K562 (cell line): ENCODE measurements at regions not wholly inside any gene's neighbourhood (a gene's known extent, or its start where the extent isn't known, plus 50 kb on each side); places are given as distances from the start of the nearest gene placed in this dataset.

ENCODE experiments used
- ATF1 ChIP-seq, 2 experiments: fragments of 450-650 bp in 1 of 2; IDR thresholded peaks; 2 replicates each; pipeline ENCODE4 v1.6.1; 2016; ENCODE audit warnings: missing compliant biosample characterization in 1 of 2, missing genetic modification characterization in 1 of 2
- CBX8 ChIP-seq: fragments of 200-600 bp; sonication (generic); IDR thresholded peaks from 2 replicates; pipeline ENCODE4 v1.6.1; 2012; ENCODE audit warnings: borderline replicate concordance, mixed run types, low read depth, mild to moderate bottlenecking, moderate library complexity, mixed read lengths, low read length, control low read depth, inconsistent platforms; ENCODE audit not compliant: poor library complexity, severe bottlenecking; ENCODE audit errors: extremely low read depth
- CEBPG ChIP-seq, 3 experiments: fragments of 200-800 bp in 1 of 3; sonication (Bioruptor generic) in 1 of 3; sonication (generic) in 1 of 3; formaldehyde crosslinking in 1 of 3; IDR thresholded peaks in 2 of 3; conservative IDR thresholded peaks in 1 of 3; 2 replicates each; pipeline versions ENCODE4 v1.6.1 to v1.8.0; 2016 to 2022; ENCODE audit warnings: missing compliant biosample characterization in 2 of 3, missing genetic modification characterization in 2 of 3, mild to moderate bottlenecking in 1 of 3, missing genetic modification reagents in 1 of 3
- CTBP1 ChIP-seq: fragments of 450-650 bp; IDR thresholded peaks from 2 replicates; pipeline ENCODE4 v1.6.1; 2016; ENCODE audit warnings: borderline replicate concordance
- DEAF1 ChIP-seq: fragments of 450-650 bp; formaldehyde crosslinking; IDR thresholded peaks from 2 replicates; pipeline ENCODE4 v1.4.0; 2020; ENCODE audit warnings: mild to moderate bottlenecking, moderate library complexity
- DLX4 ChIP-seq: fragments of 250-450 bp; sonication (Bioruptor Pico); IDR thresholded peaks from 2 replicates; pipeline ENCODE4 v1.6.1; 2021; ENCODE audit warnings: mild to moderate bottlenecking
- KDM1A ChIP-seq, 2 experiments: fragments of 450-650 bp; IDR thresholded peaks; 2 replicates each; pipeline ENCODE4 v1.6.1; 2016; ENCODE audit warnings: mild to moderate bottlenecking in 2 of 2
- MECOM ChIP-seq: fragments of 250-450 bp; sonication (Bioruptor Pico); IDR thresholded peaks from 2 replicates; pipeline ENCODE4 v1.8.0; 2022; ENCODE audit warnings: inconsistent platforms
- PHTF2 ChIP-seq: fragments of 250-450 bp; sonication (Bioruptor Pico); IDR thresholded peaks from 2 replicates; pipeline ENCODE4 v1.5.0; 2021; ENCODE audit warnings: mild to moderate bottlenecking
- PKNOX1 ChIP-seq: fragments of 450-650 bp; IDR thresholded peaks from 2 replicates; pipeline ENCODE4 v1.6.1; 2016
- POLR2A ChIP-seq: fragments of 450-650 bp; conservative IDR thresholded peaks from 2 replicates; pipeline ENCODE4 v1.6.1; 2016
- RBM25 ChIP-seq: fragments of 200-400 bp; formaldehyde crosslinking; IDR thresholded peaks from 2 replicates; pipeline ENCODE4 v1.6.1; 2018; ENCODE audit warnings: low read length, low read depth, moderate library complexity; ENCODE audit not compliant: severe bottlenecking
- SNRNP70 ChIP-seq: fragments of 200-400 bp; formaldehyde crosslinking; optimal IDR thresholded peaks from 2 replicates; pipeline ENCODE3; 2017; ENCODE audit warnings: low read depth, low read length
- SUPT5H ChIP-seq: fragments of 450-650 bp; IDR thresholded peaks from 2 replicates; pipeline ENCODE4 v1.6.1; 2016
- TBL1XR1 ChIP-seq, 2 experiments: IDR thresholded peaks; 2 replicates each; pipeline ENCODE4 v1.6.1; 2012; ENCODE audit warnings: improper control_type of control experiment in 2 of 2, low read length in 2 of 2, mild to moderate bottlenecking in 1 of 2
- TRIM28 ChIP-seq: fragments of 450-650 bp; IDR thresholded peaks from 2 replicates; pipeline ENCODE4 v1.6.1; 2017
- ZBTB17 ChIP-seq: fragments of 450-650 bp; formaldehyde crosslinking; IDR thresholded peaks from 2 replicates; pipeline ENCODE4 v1.4.0; 2020; ENCODE audit warnings: mild to moderate bottlenecking
- ZNF23 ChIP-seq: fragments of 250-450 bp; sonication (Bioruptor Pico); IDR thresholded peaks from 2 replicates; pipeline ENCODE4 v1.4.0; 2020; ENCODE audit warnings: mild to moderate bottlenecking

GRCh38 chr10:21337171-21337792, 188.2 kb downstream of the SKIDA1 start (continued):
- no peak for TF ChIP-seq DLX4
- TF ChIP-seq CEBPG (CRISPR knock-in tag; IDR thresholded peaks at IDR 0.05), result no peak
- peak in 1 of 2 experiments; percentile 38; a peak in 1 of 4 replicates for TF ChIP-seq CEBPG (tag; conservative IDR thresholded peaks at IDR 0.05 in 1 of 2, IDR thresholded peaks at IDR 0.05 in 1 of 2)
- TF ChIP-seq ATF1 (CRISPR knock-in tag; IDR thresholded peaks at IDR 0.05), result no peak
- 0 out of 2 replicates have a peak, but pooled peaks have one; percentile 34 for TF ChIP-seq ATF1 (tag; IDR thresholded peaks at IDR 0.05)
- TF ChIP-seq SUPT5H, result no peak
- no peak for TF ChIP-seq DEAF1 (CRISPR knock-in tag)
- no peak for TF ChIP-seq ZBTB17 (CRISPR knock-in tag)
- peak; percentile 26; the same call in 1 of the 2 replicates for TF ChIP-seq TRIM28
- no peak for TF ChIP-seq ZNF23 (CRISPR knock-in tag)
- no peak for TF ChIP-seq MECOM (CRISPR knock-in tag)
- no peak for TF ChIP-seq CTBP1
- TF ChIP-seq RBM25, result peak; percentile 54
- TF ChIP-seq PHTF2, result no peak
- TF ChIP-seq CBX8, result no peak
- no peak for TF ChIP-seq POLR2A
- TF ChIP-seq TBL1XR1 (IDR thresholded peaks at IDR 0.05; ENCODE audit: low read length in 2 of 2), result no peak
- peak in 1 of 2 experiments; percentile 40; a peak in 2 of 4 replicates for TF ChIP-seq KDM1A (IDR thresholded peaks at IDR 0.05)
- no peak for TF ChIP-seq PKNOX1
- TF ChIP-seq SNRNP70, result no peak
